Tibial artery (tissue), 4 donors: ENCODE measurements at regions not wholly inside any gene's neighbourhood (a gene's known extent, or its start where the extent isn't known, plus 50 kb on each side); places are given as distances from the start of the nearest gene placed in this dataset.

Experiments
- DNase-seq, 2 donors: peaks; one replicate each; pipeline ENCODE4 v3.0.0-alpha.2; 2019
- H3K27ac ChIP-seq, 2 donors: fragments of 200-600 bp; sonication (generic) in 1 of 2; 1 replicate in 1 of 2; 2 replicates in 1 of 2; pipeline ENCODE4 v1.5.1; 2018 to 2019; ENCODE audit warnings: mild to moderate bottlenecking in 1 of 2
- H3K27me3 ChIP-seq, 2 donors: fragments of 200-600 bp; sonication (generic) in 1 of 2; one replicate each; pipeline versions ENCODE4 v1.5.1 to v1.6.0; 2016 to 2019
- H3K36me3 ChIP-seq, 3 donors: fragments of 200-600 bp; sonication (generic) in 2 of 3; one replicate each; pipeline ENCODE4 v1.5.1; 2016 to 2019; ENCODE audit warnings: mild to moderate bottlenecking in 2 of 3
- H3K4me1 ChIP-seq, 4 donors: fragments of 200-600 bp; sonication (generic) in 2 of 4; 1 replicate in 3 of 4; 2 replicates in 1 of 4; pipeline ENCODE4 v1.5.1; 2016 to 2019
- H3K4me3 ChIP-seq, 2 donors: fragments of 200-600 bp; sonication (generic) in 1 of 2; 1 replicate in 1 of 2; 2 replicates in 1 of 2; pipeline ENCODE4 v1.5.1; 2018 to 2019; ENCODE audit warnings: mild to moderate bottlenecking in 2 of 2
- H3K9me3 ChIP-seq, 3 donors: fragments of 200-600 bp; sonication (generic) in 1 of 3; one replicate each; pipeline ENCODE4 v1.5.1; 2016 to 2019
- intact Hi-C: fragments of 100-400 bp; cut with DNase I; formaldehyde crosslinking; loops from one replicate; pipeline ENCODE4 v1.15.0; 2023; ENCODE audit warnings: low total_unique reads
- TF ChIP-seq, protein P1 (sequence below), 2 experiments: fragments of 200-600 bp in 1 of 2; fragments of 450-650 bp in 1 of 2; IDR thresholded peaks; one replicate each; pipeline ENCODE4 v1.5.1; 2017 to 2019; ENCODE audit warnings: antibody characterized with exemption in 2 of 2, mild to moderate bottlenecking in 1 of 2, moderate library complexity in 1 of 2

DNA sequence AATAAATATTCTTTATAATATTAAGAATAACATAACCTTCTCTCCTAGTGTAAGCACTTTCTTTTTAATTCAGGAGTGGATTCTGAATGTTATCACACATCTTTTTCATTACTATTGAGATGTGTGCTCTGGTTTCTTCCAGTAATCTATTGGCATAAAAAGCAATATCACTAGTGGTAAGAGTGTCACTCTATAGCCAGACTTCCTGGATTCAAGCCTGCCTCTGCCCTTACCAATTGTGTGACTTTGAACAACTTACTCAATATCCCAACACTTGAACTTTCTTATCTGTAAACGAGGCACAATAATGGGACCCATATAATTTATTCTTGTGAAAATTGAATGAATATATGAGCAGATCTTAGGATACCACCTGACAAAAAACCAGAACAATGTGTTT is 71.0 kb downstream of the SEM1 start:
- H3K36me3 ChIP-seq = no peaks in the 10 kb centered on the region
- H3K9me3 ChIP-seq = no peaks in the 10 kb centered on the region
- no peak overlapping the region for H3K27ac ChIP-seq
- TF ChIP-seq, protein P1, sequence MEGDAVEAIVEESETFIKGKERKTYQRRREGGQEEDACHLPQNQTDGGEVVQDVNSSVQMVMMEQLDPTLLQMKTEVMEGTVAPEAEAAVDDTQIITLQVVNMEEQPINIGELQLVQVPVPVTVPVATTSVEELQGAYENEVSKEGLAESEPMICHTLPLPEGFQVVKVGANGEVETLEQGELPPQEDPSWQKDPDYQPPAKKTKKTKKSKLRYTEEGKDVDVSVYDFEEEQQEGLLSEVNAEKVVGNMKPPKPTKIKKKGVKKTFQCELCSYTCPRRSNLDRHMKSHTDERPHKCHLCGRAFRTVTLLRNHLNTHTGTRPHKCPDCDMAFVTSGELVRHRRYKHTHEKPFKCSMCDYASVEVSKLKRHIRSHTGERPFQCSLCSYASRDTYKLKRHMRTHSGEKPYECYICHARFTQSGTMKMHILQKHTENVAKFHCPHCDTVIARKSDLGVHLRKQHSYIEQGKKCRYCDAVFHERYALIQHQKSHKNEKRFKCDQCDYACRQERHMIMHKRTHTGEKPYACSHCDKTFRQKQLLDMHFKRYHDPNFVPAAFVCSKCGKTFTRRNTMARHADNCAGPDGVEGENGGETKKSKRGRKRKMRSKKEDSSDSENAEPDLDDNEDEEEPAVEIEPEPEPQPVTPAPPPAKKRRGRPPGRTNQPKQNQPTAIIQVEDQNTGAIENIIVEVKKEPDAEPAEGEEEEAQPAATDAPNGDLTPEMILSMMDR (IDR thresholded peaks at IDR 0.05) = no peak
- peaks cover 0 to 19% (median 0%) of the 10 kb centered on the region in 4 donors for H3K4me1 ChIP-seq
- intact Hi-C loops = no loop called here
- no peak for DNase-seq
- H3K4me3 ChIP-seq = no peak overlapping the region
- no peaks in the 10 kb centered on the region for H3K27me3 ChIP-seq

DNA sequence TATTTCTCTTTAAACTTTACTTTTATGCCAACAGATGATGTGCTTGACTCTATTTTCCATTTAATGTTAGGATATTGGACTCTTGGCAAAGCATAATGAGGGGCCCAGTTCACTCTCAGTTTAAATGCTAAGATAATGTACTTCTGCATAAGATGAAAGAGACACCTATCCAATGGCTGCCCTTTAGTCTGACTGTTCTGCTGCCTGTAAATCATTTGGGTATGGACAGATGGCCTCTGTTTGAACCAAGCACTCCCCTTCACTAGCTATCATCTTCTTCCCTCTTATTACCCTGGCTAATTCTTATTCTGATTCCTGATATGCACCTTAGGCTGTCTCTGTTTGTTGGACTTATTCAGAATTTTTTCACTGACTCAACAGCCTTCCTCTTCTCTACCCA is 72.1 kb downstream of the SEM1 start:
- no peak overlapping the region for H3K4me3 ChIP-seq
- H3K9me3 ChIP-seq = no peaks in the 10 kb centered on the region
- intact Hi-C loops = no loop called here
- no peak overlapping the region for H3K27ac ChIP-seq
- no peaks in the 10 kb centered on the region for H3K36me3 ChIP-seq
- no peak for DNase-seq
- no peaks in the 10 kb centered on the region for H3K27me3 ChIP-seq
- TF ChIP-seq, protein P1 (IDR thresholded peaks at IDR 0.05) = no peak
- H3K4me1 ChIP-seq = peaks cover 0 to 19% (median 0%) of the 10 kb centered on the region in 4 donors

DNA sequence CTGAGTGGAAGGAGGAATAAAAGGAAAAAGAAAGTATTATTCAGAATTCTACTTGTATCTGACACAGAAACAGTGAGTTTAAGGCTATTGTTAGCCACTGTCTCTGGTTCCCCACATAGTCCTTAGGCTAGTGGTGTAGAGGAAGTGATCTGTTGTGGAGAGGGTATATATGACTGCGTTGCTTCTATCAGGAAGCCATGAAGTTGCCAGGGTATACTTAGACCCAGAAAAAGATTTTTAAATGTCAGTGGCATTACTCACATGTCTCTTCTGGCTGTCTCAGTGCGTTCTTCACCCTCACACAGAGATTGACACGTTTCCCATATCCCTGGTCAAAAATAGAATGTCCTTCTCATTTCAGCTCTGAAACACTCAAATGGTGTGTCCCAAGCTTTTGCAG is 72.7 kb downstream of the SEM1 start:
- H3K36me3 ChIP-seq = no peaks in the 10 kb centered on the region
- intact Hi-C loops = no loop called here
- TF ChIP-seq, protein P1 (IDR thresholded peaks at IDR 0.05) = no peak
- peaks cover 0 to 19% (median 0%) of the 10 kb centered on the region in 4 donors for H3K4me1 ChIP-seq
- H3K9me3 ChIP-seq = no peaks in the 10 kb centered on the region
- DNase-seq = no peak
- no peaks in the 10 kb centered on the region for H3K27me3 ChIP-seq
- no peak overlapping the region for H3K27ac ChIP-seq
- H3K4me3 ChIP-seq = no peak overlapping the region

DNA sequence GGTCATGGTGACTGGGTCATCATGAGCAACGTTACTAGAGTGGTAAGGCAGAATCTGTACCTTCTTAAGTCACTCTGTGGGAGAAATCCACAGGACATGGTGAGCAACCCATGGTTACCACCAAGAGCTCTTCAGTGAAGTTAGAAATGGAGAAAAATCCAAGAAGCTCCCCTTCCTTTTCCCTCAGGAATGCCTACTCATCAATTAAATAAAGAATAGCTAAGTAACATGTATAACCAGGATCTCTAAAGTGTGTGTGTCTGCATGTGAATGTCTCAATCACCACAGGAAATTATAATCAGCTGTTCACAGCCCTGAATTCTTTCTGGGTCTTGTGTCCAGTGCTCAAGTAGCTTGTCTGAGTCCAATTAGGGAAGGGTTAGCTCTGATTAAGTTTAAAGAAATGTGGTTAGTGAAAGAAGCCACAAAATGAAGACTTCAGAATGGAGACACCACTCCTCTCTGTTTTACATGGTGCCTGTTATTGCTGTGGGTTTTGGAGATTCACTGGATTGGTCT is 73.2 kb downstream of the SEM1 start:
- Histone ChIP-seq H3K27ac (no peak overlapping the region), H3K36me3 (no peaks in the 10 kb centered on the region), H3K27me3 (no peaks in the 10 kb centered on the region), H3K4me1 (peaks cover 0 to 19% (median 0%) of the 10 kb centered on the region in 4 donors), H3K9me3 (no peaks in the 10 kb centered on the region), H3K4me3 (no peak overlapping the region)
- intact Hi-C loops = no loop called here
- TF ChIP-seq, protein P1 (IDR thresholded peaks at IDR 0.05) = no peak
- DNase-seq = no peak

GRCh38 chr7:96629884-96630283 is 79.8 kb downstream of the SEM1 start:
- no peak overlapping the region for H3K4me3 ChIP-seq
- intact Hi-C loops = no loop called here
- TF ChIP-seq, protein P1 (IDR thresholded peaks at IDR 0.05) = no peak
- no peaks in the 10 kb centered on the region for H3K27me3 ChIP-seq
- peaks cover 0 to 4% (median 0%) of the 10 kb centered on the region in 3 donors for H3K9me3 ChIP-seq
- no peaks in the 10 kb centered on the region for H3K36me3 ChIP-seq
- no peaks in the 10 kb centered on the region for H3K4me1 ChIP-seq
- DNase-seq = no peak
- H3K27ac ChIP-seq = no peak overlapping the region

GRCh38 chr7:96624954-96625353 is 84.7 kb downstream of the SEM1 start:
- Histone ChIP-seq H3K4me1 (no peaks in the 10 kb centered on the region), H3K27me3 (no peaks in the 10 kb centered on the region), H3K9me3 (peaks cover 0 to 21% (median 14%) of the 10 kb centered on the region in 3 donors), H3K4me3 (no peak overlapping the region), H3K27ac (no peak overlapping the region), H3K36me3 (peaks cover 5 to 19% (median 6%) of the 10 kb centered on the region in 3 donors)
- intact Hi-C loops = no loop called here
- DNase-seq = no peak
- TF ChIP-seq, protein P1 (IDR thresholded peaks at IDR 0.05) = no peak
